LNCaP clone FGC (cell line): ENCODE measurements at regions not wholly inside any gene's neighbourhood (a gene's known extent, or its start where the extent isn't known, plus 50 kb on each side); places are given as distances from the start of the nearest gene placed in this dataset.

Experiments
- DNase-seq: peaks from one replicate; pipeline ENCODE4 v3.0.0-alpha.2; 2011; ENCODE audit warnings: low read depth
- H3K4me3 ChIP-seq: 2 replicates; pipeline ENCODE4 v1.5.1; 2011; ENCODE audit warnings: mild to moderate bottlenecking, low read depth, low read length, control low read depth
- CTCF ChIP-seq: IDR thresholded peaks from 2 replicates; pipeline ENCODE4 v1.5.1; 2012; ENCODE audit warnings: mild to moderate bottlenecking; ENCODE audit not compliant: control insufficient read depth, insufficient read depth; ENCODE audit errors: extremely low read depth

GRCh38 chr2:13884291-13884976 lies 748.1 kb upstream of the LRATD1 start:
- DNase-seq = no peak
- H3K4me3 ChIP-seq = no peak overlapping the region
- no peak for TF ChIP-seq CTCF

GRCh38 chr2:13901526-13901925 lies 731.0 kb upstream of the LRATD1 start:
- H3K4me3 ChIP-seq = no peak overlapping the region
- DNase-seq = no peak
- TF ChIP-seq CTCF = no peak

- DNase-seq = no peak
- TF ChIP-seq CTCF = no peak
- no peak overlapping the region for H3K4me3 ChIP-seq
These were observed 726.7 kb upstream of the LRATD1 start for GRCh38 chr2:13905831-13906230.

- no peak overlapping the region for H3K4me3 ChIP-seq
- no peak for DNase-seq
- TF ChIP-seq CTCF = no peak
These were observed 716.5 kb upstream of the LRATD1 start for GRCh38 chr2:13916066-13916465.

GRCh38 chr2:13917958-13918357 lies 714.6 kb upstream of the LRATD1 start:
- no peak for DNase-seq
- TF ChIP-seq CTCF = no peak
- H3K4me3 ChIP-seq = no peak overlapping the region

- TF ChIP-seq CTCF = no peak
- H3K4me3 ChIP-seq = no peak overlapping the region
- no peak for DNase-seq
These were observed 712.5 kb upstream of the LRATD1 start for GRCh38 chr2:13919981-13920382.

- no peak overlapping the region for H3K4me3 ChIP-seq
- no peak for DNase-seq
- no peak for TF ChIP-seq CTCF
These were observed 711.3 kb upstream of the LRATD1 start for GRCh38 chr2:13921245-13921644.
